PC-3 (cell line): ENCODE measurements at regions not wholly inside any gene's neighbourhood (a gene's known extent, or its start where the extent isn't known, plus 50 kb on each side); places are given as distances from the start of the nearest gene placed in this dataset.

Source experiments
- CTCF ChIP-seq: fragments of 300-600 bp; sonication (generic); conservative IDR thresholded peaks from 2 replicates; pipeline ENCODE4 v1.5.1; 2017; ENCODE audit warnings: antibody characterized with exemption, low read depth, mild to moderate bottlenecking, low read length
- EZH2 ChIP-seq: fragments of 300-600 bp; sonication (generic); IDR thresholded peaks from one replicate; pipeline ENCODE4 v1.6.1; 2017; ENCODE audit warnings: antibody characterized with exemption, mild to moderate bottlenecking, low read length; ENCODE audit not compliant: unreplicated experiment

GRCh38 chr1:229056046-229056445, 214.9 kb upstream of the RAB4A start:
- TF ChIP-seq CTCF (no peak), EZH2 (no peak)
